HepG2 (cell line): ENCODE measurements at regions not wholly inside any gene's neighbourhood (a gene's known extent, or its start where the extent isn't known, plus 50 kb on each side); places are given as distances from the start of the nearest gene placed in this dataset.

ENCODE experiments used
- ATAC-seq: fragments of 200-7000 bp; cut with Tn5 transposase; 3 replicates; pipeline ENCODE4 v1.9.1; 2020; ENCODE audit warnings: mild to moderate bottlenecking, moderate library complexity
- BruUV-seq: library from RNA; stranded (reverse); fragments of 400-500 nt; replicated peaks from 2 replicates; lab custom pipeline; 2021; lab: Mats Ljungman, UMichigan
- CTCF ChIA-PET: fragments of 300-600 bp; formaldehyde crosslinking; extraction: SDS; loops from one replicate; lab custom pipeline; 2021; ENCODE audit warnings: low total read pairs, inconsistent platforms, low intra/inter-chr PET ratio; lab: Yijun Ruan, JAX
- POLR2A ChIA-PET: fragments of 350-600 bp; sonication (Branson Sonifier 250); formaldehyde crosslinking; loops from one replicate; lab custom pipeline; 2020; ENCODE audit warnings: antibody characterized with exemption, inconsistent platforms; lab: Yijun Ruan, JAX
- DNase-seq: peaks from one replicate; pipeline ENCODE4 v3.0.0-alpha.2; 2015; ENCODE audit warnings: low spot score
- FAIRE-seq: peaks from 3 replicates; lab custom pipeline; 2011; peaks lifted over from hg19 to GRCh38; lab: Jason Lieb, UNC
- H2AFZ ChIP-seq: one replicate; pipeline ENCODE4 v1.6.1; 2011; ENCODE audit warnings: low read length, inconsistent platforms
- H3K27ac ChIP-seq: fragments of 300-600 bp; 3 replicates; pipeline ENCODE4 v1.8.0; 2011; ENCODE audit warnings: mixed run types, mild to moderate bottlenecking, mixed read lengths, low read length, inconsistent platforms; ENCODE audit not compliant: insufficient read depth; ENCODE audit errors: extremely low read length
- H3K27me3 ChIP-seq, 2 experiments: fragments of 200-600 bp in 1 of 2; 2 replicates in 1 of 2; 3 replicates in 1 of 2; pipeline versions ENCODE4 v1.6.0 to v1.8.0; 2011; ENCODE audit warnings: low read length in 2 of 2, mild to moderate bottlenecking in 2 of 2, moderate library complexity in 2 of 2, inconsistent platforms in 1 of 2; ENCODE audit not compliant: insufficient read depth in 2 of 2, control insufficient read depth in 1 of 2
- H3K36me3 ChIP-seq, 2 experiments: fragments of 200-600 bp in 1 of 2; replicated peaks in 1 of 2; 2 replicates in 1 of 2; 3 replicates in 1 of 2; pipeline versions ENCODE4 v1.5.1 to v1.8.0; 2011; ENCODE audit warnings: low read length in 2 of 2, inconsistent platforms in 1 of 2; ENCODE audit not compliant: insufficient read depth in 2 of 2, control insufficient read depth in 1 of 2
- H3K4me1 ChIP-seq: 2 replicates; pipeline ENCODE4 v1.5.1; 2012; ENCODE audit warnings: low read length, inconsistent platforms; ENCODE audit not compliant: insufficient read depth
- H3K4me2 ChIP-seq: 2 replicates; pipeline ENCODE4 v1.6.0; 2011; ENCODE audit warnings: low read depth, low read length, inconsistent platforms
- H3K4me3 ChIP-seq, 3 experiments: fragments of 200-600 bp in 1 of 3; sonication (generic), shearing (Covaris generic) in 1 of 3; replicated peaks in 1 of 3; 2 replicates each; pipeline ENCODE4 v1.5.1; 2011 to 2016; ENCODE audit warnings: low read length in 3 of 3, inconsistent platforms in 2 of 3, low read depth in 2 of 3, mild to moderate bottlenecking in 2 of 3, control low read depth in 1 of 3, mixed read lengths in 1 of 3; ENCODE audit not compliant: insufficient read depth in 1 of 3
- H3K79me2 ChIP-seq: one replicate; pipeline ENCODE4 v1.6.1; 2011; ENCODE audit warnings: low read length, inconsistent platforms; ENCODE audit not compliant: insufficient read depth
- H3K9ac ChIP-seq: 2 replicates; pipeline ENCODE4 v1.6.0; 2011; ENCODE audit warnings: mild to moderate bottlenecking, low read depth, low read length, inconsistent platforms; ENCODE audit not compliant: insufficient read depth
- H3K9me3 ChIP-seq: 2 replicates; pipeline ENCODE4 v1.5.1; 2012; ENCODE audit warnings: mild to moderate bottlenecking, low read length
- H4K20me1 ChIP-seq: 2 replicates; pipeline ENCODE4 v1.6.0; 2011; ENCODE audit warnings: inconsistent platforms, mild to moderate bottlenecking, low read length, moderate library complexity; ENCODE audit not compliant: insufficient read depth
- ATRX ChIP-seq: sonication (generic); formaldehyde crosslinking; IDR thresholded peaks from 2 replicates; pipeline ENCODE4 v1.4.0; 2020; ENCODE audit warnings: missing genetic modification reagents, borderline replicate concordance
- GABPA ChIP-seq, 2 experiments: IDR thresholded peaks; 2 replicates each; pipeline ENCODE4 v1.6.1; 2011 to 2016; ENCODE audit warnings: low read depth in 2 of 2, low read length in 1 of 2, missing biosample characterization in 1 of 2, missing genetic modification characterization in 1 of 2
- NAIF1 ChIP-seq: sonication (generic); formaldehyde crosslinking; IDR thresholded peaks from 2 replicates; pipeline ENCODE4 v1.5.0; 2020; ENCODE audit warnings: mild to moderate bottlenecking, missing genetic modification reagents, borderline replicate concordance
- ZMAT3 ChIP-seq: sonication (generic); formaldehyde crosslinking; conservative IDR thresholded peaks from 2 replicates; pipeline ENCODE4 v1.7.0; 2021; ENCODE audit warnings: missing genetic modification reagents
- ZNF160 ChIP-seq: sonication (generic); formaldehyde crosslinking; IDR thresholded peaks from 2 replicates; pipeline ENCODE4 v1.8.0; 2022; ENCODE audit warnings: mild to moderate bottlenecking, inconsistent platforms, missing genetic modification reagents
- ZNF350 ChIP-seq: sonication (generic); formaldehyde crosslinking; IDR thresholded peaks from 2 replicates; pipeline ENCODE4 v1.4.0; 2020; ENCODE audit warnings: mild to moderate bottlenecking, low read depth, missing genetic modification reagents, borderline replicate concordance
- ZNF7 ChIP-seq: IDR thresholded peaks from 2 replicates; pipeline ENCODE4 v1.6.1; 2016; ENCODE audit warnings: missing biosample characterization, missing genetic modification reagents
- WGBS: methylation state at CpG from one replicate; pipeline ENCODE4 v1.1.6; 2017; ENCODE audit warnings: low lambda C conversion rate; 5-methylcytosine and 5-hydroxymethylcytosine counted together
- in situ Hi-C: cut with HindIII; loops from 2 replicates; pipeline ENCODE4 v1.10.0; 2017; ENCODE audit warnings: low pct_unique_long_range_greater_than_20kb; ENCODE audit not compliant: extremely low pct_ligation_motif_present
- intact Hi-C: fragments of 100-400 bp; cut with micrococcal nuclease; formaldehyde crosslinking; loops from one replicate; pipeline ENCODE4 v1.10.0; 2022; ENCODE audit not compliant: unreplicated experiment

- no peaks in the 10 kb centered on the region for H3K27me3 ChIP-seq
- ATAC-seq (no peak), DNase-seq (no peak), FAIRE-seq (no peak)
- no TSS peak for BruUV-seq
- ChIA-PET POLR2A (no interaction called here), CTCF (no interaction called here)
- TF ChIP-seq ZNF7 (CRISPR knock-in tag) (no peak), ZNF160 (no peak), ATRX (CRISPR knock-in tag) (no peak), ZMAT3 (CRISPR knock-in tag) (no peak), NAIF1 (CRISPR knock-in tag) (no peak)
- intact Hi-C loops: no loop called here
- no peaks in the 10 kb centered on the region for H3K79me2 ChIP-seq
- WGBS: 2% methylated on average over 8 of the region's 8 CpGs
- H4K20me1 ChIP-seq: no peaks in the 10 kb centered on the region
- no peak overlapping the region for H3K27ac ChIP-seq
- in situ Hi-C loops: no loop called here
- H3K4me2 ChIP-seq: no peak overlapping the region
- H3K9me3 ChIP-seq: no peaks in the 10 kb centered on the region; the same call in 1 of the 2 replicates
- H3K4me3 ChIP-seq: no peak overlapping the region
- H3K36me3 ChIP-seq: no peaks in the 10 kb centered on the region
- H3K9ac ChIP-seq: no peak overlapping the region
- H3K4me1 ChIP-seq: no peaks in the 10 kb centered on the region
- no peak overlapping the region for H2AFZ ChIP-seq
Measured at GRCh38 chr9:23552876-23553601, 273.0 kb downstream of the ELAVL2 start.

- FAIRE-seq: no peak
Measured at GRCh38 chr9:23554686-23555085, 271.4 kb downstream of the ELAVL2 start.

More at GRCh38 chr9:23554686-23555085, 271.4 kb downstream of the ELAVL2 start:
- Histone ChIP-seq H3K36me3 (no peaks in the 10 kb centered on the region), H3K79me2 (no peaks in the 10 kb centered on the region), H3K4me2 (no peak overlapping the region), H2AFZ (no peak overlapping the region), H4K20me1 (no peaks in the 10 kb centered on the region), H3K9me3 (peaks cover 4% of the 10 kb centered on the region; the same call in 1 of the 2 replicates), H3K27me3 (no peaks in the 10 kb centered on the region), H3K4me3 (no peak overlapping the region), H3K9ac (no peak overlapping the region), H3K27ac (no peak overlapping the region), H3K4me1 (no peaks in the 10 kb centered on the region)
- TF ChIP-seq GABPA (IDR thresholded peaks at IDR 0.05; ENCODE audit: low read depth, low read length): no peak
- no peak for TF ChIP-seq GABPA (CRISPR knock-in tag; IDR thresholded peaks at IDR 0.05; ENCODE audit: low read depth)
- TF ChIP-seq ZNF350 (CRISPR knock-in tag): no peak
- ATAC-seq: no peak
- no peak for DNase-seq
- BruUV-seq: no TSS peak
- intact Hi-C loops (no loop called here), in situ Hi-C loops (no loop called here)
- CTCF ChIA-PET: no interaction called here
- 55% methylated on average over 1 of the region's 1 CpG for WGBS
- POLR2A ChIA-PET: no interaction called here
